ENCODE measurements at regions not wholly inside any gene's neighbourhood (a gene's known extent, or its start where the extent isn't known, plus 50 kb on each side); places are given as distances from the start of the nearest gene placed in this dataset.

DNA sequence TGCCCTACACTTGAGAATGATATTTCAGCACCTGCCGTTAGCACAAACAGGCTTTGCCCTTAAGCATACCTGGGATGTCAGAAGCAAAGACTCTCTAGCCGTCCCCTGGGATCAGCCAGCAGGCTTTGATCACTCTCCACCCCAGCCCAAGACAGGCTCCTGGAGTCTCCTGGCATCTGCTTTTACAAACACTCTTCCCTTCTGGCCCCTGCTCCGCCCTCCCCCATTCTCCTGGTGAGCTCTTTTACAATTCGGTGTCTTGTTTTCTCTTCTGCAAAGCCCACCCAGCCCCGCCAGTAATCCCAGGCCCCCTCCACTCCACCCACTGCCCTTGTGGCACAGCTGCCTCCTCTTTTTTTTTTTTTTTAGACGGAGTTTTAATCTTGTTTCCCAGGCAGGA is 50.4 kb downstream of the KATNIP start:
- TF ChIP-seq, protein P1, sequence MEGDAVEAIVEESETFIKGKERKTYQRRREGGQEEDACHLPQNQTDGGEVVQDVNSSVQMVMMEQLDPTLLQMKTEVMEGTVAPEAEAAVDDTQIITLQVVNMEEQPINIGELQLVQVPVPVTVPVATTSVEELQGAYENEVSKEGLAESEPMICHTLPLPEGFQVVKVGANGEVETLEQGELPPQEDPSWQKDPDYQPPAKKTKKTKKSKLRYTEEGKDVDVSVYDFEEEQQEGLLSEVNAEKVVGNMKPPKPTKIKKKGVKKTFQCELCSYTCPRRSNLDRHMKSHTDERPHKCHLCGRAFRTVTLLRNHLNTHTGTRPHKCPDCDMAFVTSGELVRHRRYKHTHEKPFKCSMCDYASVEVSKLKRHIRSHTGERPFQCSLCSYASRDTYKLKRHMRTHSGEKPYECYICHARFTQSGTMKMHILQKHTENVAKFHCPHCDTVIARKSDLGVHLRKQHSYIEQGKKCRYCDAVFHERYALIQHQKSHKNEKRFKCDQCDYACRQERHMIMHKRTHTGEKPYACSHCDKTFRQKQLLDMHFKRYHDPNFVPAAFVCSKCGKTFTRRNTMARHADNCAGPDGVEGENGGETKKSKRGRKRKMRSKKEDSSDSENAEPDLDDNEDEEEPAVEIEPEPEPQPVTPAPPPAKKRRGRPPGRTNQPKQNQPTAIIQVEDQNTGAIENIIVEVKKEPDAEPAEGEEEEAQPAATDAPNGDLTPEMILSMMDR (IDR thresholded peaks at IDR 0.05): no peak
- TF ChIP-seq EP300 (IDR thresholded peaks at IDR 0.05): no peak
